HL-60 (cell line): ENCODE measurements at regions not wholly inside any gene's neighbourhood (a gene's known extent, or its start where the extent isn't known, plus 50 kb on each side); places are given as distances from the start of the nearest gene placed in this dataset.

Experiments used
- CTCF ChIP-seq: IDR thresholded peaks from one replicate; pipeline ENCODE4 v1.5.1; 2011; ENCODE audit warnings: low read length, control low read depth, inconsistent platforms; ENCODE audit not compliant: insufficient read depth
- GABPA ChIP-seq: IDR thresholded peaks from 2 replicates; pipeline ENCODE4 v1.6.1; 2012; ENCODE audit warnings: low read depth
- POLR2AphosphoS5 ChIP-seq: IDR thresholded peaks from 2 replicates; pipeline ENCODE4 v1.6.1; 2012; ENCODE audit warnings: low read depth
- TF ChIP-seq, protein P1 (sequence below): IDR thresholded peaks from 2 replicates; pipeline ENCODE4 v1.6.1; 2012; ENCODE audit warnings: low read depth; ENCODE audit not compliant: insufficient replicate concordance

DNA sequence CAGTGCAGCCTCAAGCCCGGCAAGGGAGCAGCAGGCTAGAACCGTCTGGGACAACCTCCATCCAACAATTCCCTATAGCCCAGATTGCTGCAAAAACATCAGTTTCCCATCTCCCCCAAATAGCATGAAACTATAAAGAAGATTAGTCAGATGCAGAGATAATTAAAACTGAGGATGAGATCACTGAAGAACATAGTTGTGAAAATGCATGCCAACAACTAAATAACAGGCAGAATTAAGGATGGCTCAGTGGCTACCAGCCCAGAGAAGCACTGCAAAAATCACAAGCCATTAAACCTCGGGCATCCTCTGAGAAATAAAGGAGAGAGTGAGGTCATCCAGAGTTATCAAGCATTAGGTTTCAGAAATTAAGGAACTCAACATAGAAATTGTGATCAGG lies 427.1 kb downstream of the TNS3 start:
- TF ChIP-seq CTCF = no peak
- TF ChIP-seq, protein P1, sequence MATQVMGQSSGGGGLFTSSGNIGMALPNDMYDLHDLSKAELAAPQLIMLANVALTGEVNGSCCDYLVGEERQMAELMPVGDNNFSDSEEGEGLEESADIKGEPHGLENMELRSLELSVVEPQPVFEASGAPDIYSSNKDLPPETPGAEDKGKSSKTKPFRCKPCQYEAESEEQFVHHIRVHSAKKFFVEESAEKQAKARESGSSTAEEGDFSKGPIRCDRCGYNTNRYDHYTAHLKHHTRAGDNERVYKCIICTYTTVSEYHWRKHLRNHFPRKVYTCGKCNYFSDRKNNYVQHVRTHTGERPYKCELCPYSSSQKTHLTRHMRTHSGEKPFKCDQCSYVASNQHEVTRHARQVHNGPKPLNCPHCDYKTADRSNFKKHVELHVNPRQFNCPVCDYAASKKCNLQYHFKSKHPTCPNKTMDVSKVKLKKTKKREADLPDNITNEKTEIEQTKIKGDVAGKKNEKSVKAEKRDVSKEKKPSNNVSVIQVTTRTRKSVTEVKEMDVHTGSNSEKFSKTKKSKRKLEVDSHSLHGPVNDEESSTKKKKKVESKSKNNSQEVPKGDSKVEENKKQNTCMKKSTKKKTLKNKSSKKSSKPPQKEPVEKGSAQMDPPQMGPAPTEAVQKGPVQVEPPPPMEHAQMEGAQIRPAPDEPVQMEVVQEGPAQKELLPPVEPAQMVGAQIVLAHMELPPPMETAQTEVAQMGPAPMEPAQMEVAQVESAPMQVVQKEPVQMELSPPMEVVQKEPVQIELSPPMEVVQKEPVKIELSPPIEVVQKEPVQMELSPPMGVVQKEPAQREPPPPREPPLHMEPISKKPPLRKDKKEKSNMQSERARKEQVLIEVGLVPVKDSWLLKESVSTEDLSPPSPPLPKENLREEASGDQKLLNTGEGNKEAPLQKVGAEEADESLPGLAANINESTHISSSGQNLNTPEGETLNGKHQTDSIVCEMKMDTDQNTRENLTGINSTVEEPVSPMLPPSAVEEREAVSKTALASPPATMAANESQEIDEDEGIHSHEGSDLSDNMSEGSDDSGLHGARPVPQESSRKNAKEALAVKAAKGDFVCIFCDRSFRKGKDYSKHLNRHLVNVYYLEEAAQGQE = no peak
- TF ChIP-seq POLR2AphosphoS5 = no peak
- no peak for TF ChIP-seq GABPA
